IPS-18c (cell line): ENCODE measurements at regions not wholly inside any gene's neighbourhood (a gene's known extent, or its start where the extent isn't known, plus 50 kb on each side); places are given as distances from the start of the nearest gene placed in this dataset.

Source experiments
- H3K4me3 ChIP-seq: 2 replicates; pipeline ENCODE4 v1.7.0; 2013; ENCODE audit warnings: low read depth, mild to moderate bottlenecking, low read length, moderate library complexity; ENCODE audit not compliant: insufficient read depth
- H3K9me3 ChIP-seq: one replicate; pipeline ENCODE4 v1.6.1; 2013; ENCODE audit warnings: mild to moderate bottlenecking, low read length, moderate library complexity; ENCODE audit not compliant: control insufficient read depth, insufficient read depth

DNA sequence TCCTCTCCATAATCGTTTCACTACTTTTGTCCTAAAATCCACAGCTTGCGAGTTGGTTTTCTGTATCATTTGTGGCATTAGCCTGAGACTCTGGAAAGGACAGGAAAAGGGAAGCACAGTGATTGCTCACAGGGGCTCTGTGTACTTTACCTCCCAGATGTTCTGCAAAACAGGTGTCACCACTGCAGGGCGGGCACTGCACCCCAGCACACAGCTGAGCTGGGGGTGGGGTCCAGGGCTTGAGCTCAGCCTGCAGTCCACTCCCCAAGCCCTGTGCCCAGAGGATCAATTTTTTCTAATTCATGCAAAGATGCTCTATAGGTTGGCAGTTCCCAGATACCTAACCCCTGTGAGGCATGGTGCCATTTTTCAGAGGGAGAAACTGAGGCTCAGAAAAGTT lies 119.4 kb upstream of the GLI2 start:
- Histone ChIP-seq H3K4me3 (no peak overlapping the region), H3K9me3 (no peaks in the 10 kb centered on the region)

DNA sequence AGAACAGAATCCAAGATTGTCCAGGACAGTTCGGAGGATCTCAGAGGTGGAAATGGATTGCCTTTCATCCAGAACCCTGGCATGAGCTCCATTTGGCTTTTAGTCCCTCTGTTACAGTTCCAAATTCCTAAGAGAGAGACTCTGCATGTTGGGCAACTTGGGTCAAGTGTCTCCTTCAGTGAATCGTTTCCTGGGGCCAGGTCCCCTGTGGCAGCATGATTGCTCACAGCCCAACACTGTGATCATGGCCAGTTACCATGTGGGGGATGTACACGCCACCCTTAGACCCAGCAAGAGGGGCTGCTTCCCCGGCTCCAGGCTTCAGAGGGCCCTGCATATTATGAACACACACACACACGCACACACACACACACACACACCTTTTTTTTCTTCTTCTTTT lies 118.6 kb upstream of the GLI2 start:
- Histone ChIP-seq H3K9me3 (no peaks in the 10 kb centered on the region), H3K4me3 (no peak overlapping the region)

DNA sequence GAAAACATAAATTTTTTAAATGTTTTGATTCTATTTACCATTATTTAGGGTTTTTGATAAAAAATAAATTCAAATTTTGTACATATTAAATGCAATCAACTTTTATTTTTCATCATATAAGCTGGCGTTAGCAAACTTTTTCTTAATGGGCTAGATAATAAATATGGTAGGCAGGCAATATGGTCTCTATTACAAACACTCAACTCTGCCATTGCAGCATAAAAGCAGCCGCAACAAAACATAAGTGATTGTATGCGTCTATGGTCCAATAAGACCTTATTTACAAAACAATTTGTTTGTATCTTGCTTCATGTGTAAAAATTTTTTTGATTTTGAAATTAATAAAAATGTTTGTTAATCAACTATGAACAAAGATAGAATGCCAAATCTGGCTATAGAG lies 116.8 kb upstream of the GLI2 start:
- Histone ChIP-seq H3K9me3 (no peaks in the 10 kb centered on the region), H3K4me3 (no peak overlapping the region)

DNA sequence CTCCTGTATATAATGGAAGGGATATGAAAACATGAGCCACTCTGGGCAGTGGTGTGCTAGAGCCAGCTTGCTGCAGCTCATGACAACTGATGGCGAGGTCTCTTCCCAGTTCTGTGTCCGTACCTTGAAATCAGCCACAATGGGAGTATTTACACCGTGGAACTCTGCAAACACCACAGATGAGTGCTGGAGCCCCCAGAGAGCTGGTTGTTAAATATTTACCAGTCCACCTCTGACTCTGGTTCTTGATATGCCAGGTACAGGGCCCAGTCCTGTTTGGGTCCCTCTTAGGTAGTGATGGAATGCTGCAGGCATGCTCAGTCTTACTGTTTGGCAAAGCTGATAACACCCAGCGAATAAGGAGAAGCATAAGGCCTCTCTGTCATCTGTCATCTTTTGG lies 116.1 kb upstream of the GLI2 start:
- no peak overlapping the region for H3K4me3 ChIP-seq
- no peaks in the 10 kb centered on the region for H3K9me3 ChIP-seq

DNA sequence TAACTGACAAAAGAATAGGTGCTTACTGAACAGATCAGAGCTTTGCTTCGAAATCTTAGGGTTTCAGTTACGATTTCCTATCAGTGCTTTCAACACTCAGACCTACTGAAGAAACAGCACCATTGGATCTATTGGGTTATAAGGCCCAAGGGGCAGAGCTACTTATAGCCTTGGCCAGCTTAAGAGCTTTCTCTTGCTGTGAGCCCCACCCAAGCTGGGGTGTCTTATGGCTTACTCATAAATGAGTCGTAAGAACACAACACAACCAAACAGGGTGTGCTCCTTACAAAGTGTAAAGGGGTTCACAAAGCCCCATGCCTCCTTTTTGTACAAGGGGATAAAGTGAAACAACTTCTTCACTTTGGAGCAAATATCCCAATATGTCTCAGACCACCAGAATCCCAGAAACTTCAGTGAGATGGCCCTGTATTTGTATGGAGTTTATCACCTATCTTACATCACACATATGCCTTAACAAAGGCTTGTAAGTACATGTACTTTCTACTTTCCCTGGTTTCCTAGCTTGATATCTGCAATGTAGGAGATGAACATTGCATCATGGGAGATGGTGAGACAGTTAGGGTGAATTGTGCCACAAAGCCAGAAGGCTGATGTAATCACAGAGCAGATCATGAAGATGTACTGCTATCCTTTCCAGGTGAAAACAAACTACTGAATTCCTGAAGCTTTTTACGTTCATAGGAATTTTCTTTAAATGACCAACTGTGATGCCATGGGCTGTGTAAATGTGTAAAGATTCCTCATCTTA lies 115.5 kb upstream of the GLI2 start:
- Histone ChIP-seq H3K9me3 (no peaks in the 10 kb centered on the region), H3K4me3 (no peak overlapping the region)

DNA sequence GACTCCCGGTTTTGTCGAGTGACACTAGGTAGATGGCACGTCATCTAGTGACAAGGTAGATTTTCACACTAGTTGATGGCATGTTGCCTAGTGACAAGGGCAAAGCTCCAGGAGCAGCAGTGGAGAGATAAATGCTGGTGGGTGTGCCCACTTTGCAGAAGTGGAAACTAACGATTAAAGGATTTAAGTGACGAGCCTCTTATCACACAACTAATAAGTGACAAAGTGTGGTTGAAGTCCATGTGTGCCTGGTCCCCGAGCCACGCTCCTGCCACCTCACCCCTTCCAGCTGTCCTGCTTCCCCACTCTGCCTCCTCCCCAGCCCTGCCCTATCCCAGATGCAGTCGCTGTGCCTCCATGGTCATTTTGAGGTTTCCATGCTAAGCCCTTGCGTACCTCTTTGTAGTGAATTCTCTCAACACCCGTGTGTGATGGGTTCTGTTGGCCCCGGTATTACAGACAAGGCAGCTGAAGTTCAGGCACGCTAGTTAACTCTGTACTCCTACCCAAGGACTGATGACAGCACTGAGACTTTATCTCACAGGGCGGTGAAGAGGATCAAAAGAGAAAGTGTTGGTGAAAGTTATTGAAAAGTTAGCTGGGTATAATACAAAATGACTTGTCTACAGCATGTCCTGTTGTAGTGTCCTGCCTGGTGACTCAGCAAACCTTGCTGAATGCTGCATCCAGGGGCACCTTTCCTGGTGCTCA lies 113.4 kb upstream of the GLI2 start:
- no peak overlapping the region for H3K4me3 ChIP-seq
- no peaks in the 10 kb centered on the region for H3K9me3 ChIP-seq

DNA sequence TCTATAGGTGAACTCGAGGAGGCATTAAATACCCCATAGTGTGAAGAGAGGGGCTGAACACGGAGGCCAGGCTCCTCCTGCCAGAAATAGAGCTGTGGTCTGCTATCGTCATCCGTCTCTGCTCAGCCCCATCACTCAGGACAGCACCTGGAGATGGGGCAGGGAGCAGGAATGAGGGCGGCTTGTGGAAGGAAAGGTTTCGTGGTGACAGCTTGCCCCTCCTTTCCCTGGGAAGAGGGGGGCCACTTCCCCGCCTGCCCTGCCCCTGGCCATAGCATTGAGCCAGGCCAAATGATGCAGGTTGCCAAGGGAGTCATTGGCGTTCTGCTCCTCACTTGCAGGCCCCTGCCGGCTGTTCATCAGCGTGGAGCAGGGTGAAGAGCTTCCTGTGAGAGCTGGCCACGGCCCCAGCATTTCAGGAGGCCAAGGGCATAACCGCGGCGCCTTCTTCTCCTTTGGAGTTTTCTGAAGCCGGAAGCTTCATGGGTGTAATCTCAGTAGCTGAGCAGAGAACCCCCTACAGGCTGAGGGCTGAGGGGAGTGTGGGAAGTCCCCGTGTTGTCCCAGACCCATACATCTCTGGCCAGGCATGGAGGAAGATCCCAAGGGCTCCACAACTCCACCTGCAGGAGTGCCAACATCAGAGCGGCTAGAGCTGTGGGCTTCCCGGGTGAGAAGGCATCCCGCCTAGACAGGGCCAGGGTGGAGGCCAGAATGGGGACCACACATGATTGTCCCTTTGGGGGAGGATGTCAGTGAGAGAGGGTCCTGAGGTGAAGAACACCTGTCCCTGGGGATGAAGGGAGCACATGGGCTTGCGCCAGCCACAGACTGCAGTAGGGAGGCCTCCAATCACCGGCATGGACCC lies 112.5 kb upstream of the GLI2 start:
- no peaks in the 10 kb centered on the region for H3K9me3 ChIP-seq
- no peak overlapping the region for H3K4me3 ChIP-seq

DNA sequence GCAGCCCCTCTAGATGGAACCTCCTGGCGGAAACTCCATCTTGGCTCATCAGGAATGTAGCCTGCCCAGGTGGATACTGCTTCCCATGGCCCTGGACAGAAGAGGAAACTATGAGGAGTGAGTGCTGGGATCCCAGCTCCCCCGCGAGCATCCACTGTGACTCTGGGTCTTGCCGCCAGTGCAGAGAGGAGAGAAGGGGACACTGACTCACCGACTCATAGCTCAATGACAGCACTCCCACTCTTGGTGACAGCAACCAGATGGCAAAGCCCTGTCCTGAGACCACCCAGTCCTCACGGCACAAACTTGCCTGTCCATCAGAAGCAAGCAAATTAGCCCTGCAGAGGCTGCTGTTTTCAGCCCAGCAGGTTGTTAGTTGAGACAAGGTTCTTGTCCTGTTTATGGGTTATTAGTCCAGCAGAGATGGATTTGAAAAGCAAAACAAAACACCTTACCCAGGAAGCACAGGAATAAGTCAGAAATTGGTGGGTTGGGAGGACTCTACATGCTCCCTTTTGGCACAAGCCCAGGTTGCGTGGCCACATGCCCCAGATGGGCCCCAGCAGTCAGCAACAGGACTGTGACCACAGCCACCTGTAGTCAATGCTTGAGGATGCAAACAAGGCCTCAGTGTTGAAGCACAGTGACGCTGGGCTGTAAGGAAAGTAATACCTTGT lies 111.5 kb upstream of the GLI2 start:
- Histone ChIP-seq H3K9me3 (no peaks in the 10 kb centered on the region), H3K4me3 (no peak overlapping the region)

DNA sequence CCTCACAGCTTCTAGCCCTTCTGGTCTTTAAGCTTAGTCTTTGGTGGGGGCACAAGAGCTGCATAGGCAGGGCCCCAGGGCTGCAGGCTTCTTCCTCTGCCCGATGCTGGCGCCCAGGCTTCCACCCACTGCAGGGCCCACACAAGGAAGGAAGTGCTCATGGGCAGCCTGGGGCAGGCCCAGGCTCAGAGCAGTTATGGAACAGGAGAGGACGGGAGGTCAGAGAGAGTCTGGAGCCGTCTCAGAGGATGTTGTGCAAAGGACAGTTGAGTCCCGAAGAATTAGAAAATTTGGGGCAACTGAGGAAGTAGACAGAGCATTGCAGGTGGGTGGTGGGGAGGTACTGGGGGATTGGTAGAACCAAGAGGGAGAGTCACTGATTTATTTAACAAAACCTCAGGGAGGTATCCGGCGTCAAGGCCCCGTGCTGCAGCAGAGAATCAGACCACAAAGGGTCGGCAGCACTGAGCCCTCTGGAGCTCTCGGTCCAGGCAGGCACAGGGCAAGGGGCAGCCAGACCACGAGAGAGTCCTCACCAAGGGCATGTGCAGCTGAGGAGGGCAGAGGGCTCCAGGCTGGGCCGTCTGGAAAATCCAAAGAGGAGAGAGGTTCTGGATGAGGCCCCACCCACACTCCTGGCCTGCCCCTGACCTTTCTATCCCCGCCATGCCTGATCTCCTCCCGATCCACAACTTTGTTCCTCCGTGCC lies 110.8 kb upstream of the GLI2 start:
- Histone ChIP-seq H3K4me3 (no peak overlapping the region), H3K9me3 (no peaks in the 10 kb centered on the region)

DNA sequence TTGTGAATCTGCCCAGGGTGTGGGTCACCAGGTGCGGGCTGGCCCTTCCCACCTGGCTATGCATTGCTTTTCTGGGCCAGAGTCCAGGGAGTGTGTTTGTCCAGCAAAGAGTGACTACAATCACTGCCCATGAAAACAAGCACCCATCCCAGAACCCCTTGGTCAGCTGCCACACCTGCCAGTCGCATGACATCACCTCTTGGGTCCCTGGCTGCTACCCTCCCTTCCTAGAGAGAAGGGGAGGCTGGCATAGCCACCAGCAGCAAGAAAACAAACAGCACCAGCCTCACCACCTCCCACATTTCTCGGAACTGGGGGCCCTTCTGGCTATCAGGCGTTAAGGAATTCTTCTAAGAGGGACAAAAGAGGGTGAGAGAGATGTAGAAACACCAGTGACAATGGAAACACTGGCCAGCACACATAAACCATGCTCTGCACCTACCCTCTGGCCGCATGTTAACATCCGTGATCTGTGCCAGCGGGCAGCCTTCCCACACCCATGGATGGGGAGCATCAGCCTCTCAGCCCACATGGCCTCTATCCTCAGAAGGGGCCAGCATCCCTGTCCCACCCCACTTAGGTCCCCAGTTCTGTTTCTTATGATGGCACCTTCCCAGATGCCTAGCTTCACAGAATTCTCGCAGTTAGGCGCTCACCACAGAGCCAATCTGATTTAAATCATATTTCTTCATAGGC lies 109.7 kb upstream of the GLI2 start:
- H3K9me3 ChIP-seq: no peaks in the 10 kb centered on the region
- H3K4me3 ChIP-seq: no peak overlapping the region

DNA sequence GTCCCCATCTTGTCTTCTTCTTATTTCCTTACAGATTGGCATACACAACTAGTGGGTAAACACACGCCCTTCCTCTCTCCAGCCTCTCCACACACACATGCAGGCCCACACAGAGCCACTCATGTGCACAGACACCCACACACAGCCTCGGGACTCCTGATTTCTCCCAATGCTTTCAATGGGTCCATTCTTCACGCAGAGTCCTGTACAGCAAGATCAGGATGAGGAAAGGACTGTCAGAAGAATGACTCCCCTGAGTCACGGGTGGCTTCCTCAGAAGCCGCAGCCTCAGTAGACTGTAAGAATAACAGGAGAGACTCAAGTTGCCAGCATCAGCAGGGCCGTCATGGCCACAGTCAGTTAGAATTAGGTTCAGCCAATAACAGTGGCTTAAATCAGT lies 109.1 kb upstream of the GLI2 start:
- H3K9me3 ChIP-seq: no peaks in the 10 kb centered on the region
- no peak overlapping the region for H3K4me3 ChIP-seq

DNA sequence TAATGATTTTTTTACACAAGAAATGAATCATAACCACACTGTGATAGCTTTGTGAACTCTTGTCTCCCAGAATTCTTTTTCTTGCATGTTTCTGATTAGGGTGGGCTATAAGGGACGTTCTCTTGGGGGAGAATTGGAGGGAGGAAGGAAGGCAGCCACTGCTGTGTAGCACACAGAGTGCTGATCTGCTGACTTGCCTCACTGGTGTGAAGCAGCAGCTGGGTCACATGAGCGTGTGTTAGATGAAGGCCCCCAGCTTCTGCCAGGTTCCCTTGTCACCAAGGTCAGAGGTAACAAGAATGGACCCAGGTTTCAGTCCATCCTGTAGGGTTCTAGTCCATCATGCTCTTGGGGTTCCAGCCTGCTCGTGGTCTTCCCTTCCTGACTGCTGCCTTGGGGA lies 107.4 kb upstream of the GLI2 start:
- H3K4me3 ChIP-seq: no peak overlapping the region
- H3K9me3 ChIP-seq: no peaks in the 10 kb centered on the region

DNA sequence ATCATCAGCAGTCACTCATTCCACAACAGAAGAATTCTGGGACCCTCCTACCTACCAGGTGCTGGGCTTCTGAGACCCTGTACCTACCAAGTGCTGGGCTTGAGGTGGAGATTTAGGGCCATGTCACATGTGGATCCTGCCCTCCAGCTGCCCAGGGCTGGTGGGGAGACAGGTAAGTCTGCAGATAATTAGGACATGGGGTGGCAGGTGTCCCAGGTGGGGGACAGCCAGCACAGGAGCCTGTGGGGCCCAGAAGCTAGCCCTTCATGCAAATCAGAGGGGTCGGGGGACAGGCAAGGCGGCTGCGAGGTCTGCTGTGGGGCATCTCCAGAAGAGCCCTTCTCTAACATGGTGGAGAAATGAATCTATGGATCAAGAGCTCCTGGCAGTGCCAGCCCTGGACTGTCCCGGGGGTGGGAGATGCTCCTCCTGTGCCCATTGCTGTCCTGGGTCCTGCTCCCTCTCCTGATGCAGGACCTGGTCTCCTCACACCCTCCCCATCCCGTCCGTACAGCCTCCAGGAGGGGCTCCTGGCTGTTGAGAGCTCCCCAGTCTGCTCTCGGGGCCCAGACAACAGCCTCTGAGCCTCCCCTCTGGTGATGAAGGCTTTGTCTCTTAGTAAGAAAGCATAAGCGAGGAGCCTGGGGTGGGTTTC lies 106.3 kb upstream of the GLI2 start:
- no peaks in the 10 kb centered on the region for H3K9me3 ChIP-seq
- H3K4me3 ChIP-seq: no peak overlapping the region

DNA sequence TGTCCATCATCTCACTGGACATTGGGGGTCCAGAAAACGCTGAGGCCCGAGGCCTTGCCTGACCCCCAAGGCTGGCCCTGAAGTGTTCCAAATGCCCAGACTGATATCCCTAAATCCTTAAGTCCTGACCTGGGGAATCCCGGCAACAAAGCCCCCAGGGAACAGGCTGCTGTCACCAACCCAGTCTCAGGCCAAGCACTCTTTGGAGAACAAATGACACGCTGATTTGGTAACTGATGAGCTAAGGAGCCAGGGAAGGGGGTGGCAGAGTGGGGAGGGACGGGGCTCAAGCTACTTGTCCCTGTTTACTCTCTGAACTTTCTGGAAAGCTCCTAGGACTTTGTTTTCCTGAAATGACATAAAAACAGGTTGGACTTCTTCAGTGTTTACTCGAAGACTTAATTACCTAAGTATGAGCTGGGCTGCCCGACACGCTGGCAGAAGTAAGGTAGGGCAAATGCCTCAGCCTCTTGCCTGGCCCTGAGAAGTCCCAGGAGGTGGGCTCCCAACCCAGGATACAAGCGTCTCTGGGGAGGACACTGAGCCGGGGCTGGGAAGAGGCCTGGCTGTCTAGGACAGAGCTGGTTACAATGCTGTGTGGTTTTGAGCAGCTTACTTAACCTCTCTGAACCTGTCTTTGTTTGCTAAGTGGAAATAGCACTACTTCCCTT lies 105.5 kb upstream of the GLI2 start:
- H3K4me3 ChIP-seq: no peak overlapping the region
- H3K9me3 ChIP-seq: no peaks in the 10 kb centered on the region

DNA sequence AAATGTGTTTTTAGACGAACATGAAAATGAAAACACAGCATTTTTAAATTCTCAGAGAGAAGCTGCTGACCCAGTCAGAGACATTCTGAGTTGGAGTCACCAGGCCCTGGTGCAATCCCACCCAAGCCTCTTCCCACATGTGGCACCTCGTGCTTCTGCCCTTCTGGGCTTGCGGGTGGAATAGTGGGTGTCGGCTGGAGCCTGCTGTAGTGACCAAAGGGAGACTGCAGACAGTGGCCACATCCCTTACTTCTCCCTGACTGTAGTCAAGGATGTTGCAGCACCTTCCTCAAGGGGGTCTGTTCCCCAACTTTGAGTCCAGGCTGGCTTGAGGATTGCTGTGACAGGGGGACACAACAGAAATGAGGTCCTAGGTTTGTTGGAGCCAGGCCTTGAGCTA lies 104.4 kb upstream of the GLI2 start:
- H3K4me3 ChIP-seq: no peak overlapping the region
- H3K9me3 ChIP-seq: no peaks in the 10 kb centered on the region
